Immature natural killer cell (primary cell): ENCODE measurements at regions not wholly inside any gene's neighbourhood (a gene's known extent, or its start where the extent isn't known, plus 50 kb on each side); places are given as distances from the start of the nearest gene placed in this dataset.

Experiments used
- DNase-seq, 3 donors: peaks; one replicate each; pipeline ENCODE4 v3.0.0; 2022; ENCODE audit warnings: mixed read lengths in 1 of 3
- H3K27ac Mint-ChIP-seq, 6 donors: one replicate each; pipeline ENCODE4 v1.8.0; 2020; ENCODE audit warnings: mixed read lengths in 6 of 6, mild to moderate bottlenecking in 5 of 6, inconsistent platforms in 4 of 6, moderate library complexity in 3 of 6
- H3K27me3 Mint-ChIP-seq, 3 donors: one replicate each; pipeline ENCODE4 v1.8.0; 2020 to 2021; ENCODE audit warnings: low read depth in 3 of 3, mild to moderate bottlenecking in 3 of 3, mixed read lengths in 3 of 3, moderate library complexity in 3 of 3, inconsistent platforms in 1 of 3
- H3K36me3 Mint-ChIP-seq, 3 donors: one replicate each; pipeline ENCODE4 v1.8.0; 2020; ENCODE audit warnings: mixed read lengths in 3 of 3, inconsistent platforms in 2 of 3, mild to moderate bottlenecking in 2 of 3
- H3K4me1 Mint-ChIP-seq, 2 donors: one replicate each; pipeline ENCODE4 v1.8.0; 2020; ENCODE audit warnings: inconsistent platforms in 2 of 2, mild to moderate bottlenecking in 2 of 2, mixed read lengths in 2 of 2, moderate library complexity in 1 of 2
- H3K4me3 Mint-ChIP-seq, 5 donors: one replicate each; pipeline ENCODE4 v1.8.0; 2020; ENCODE audit warnings: mild to moderate bottlenecking in 5 of 5, mixed read lengths in 5 of 5, inconsistent platforms in 3 of 5, moderate library complexity in 3 of 5
- H3K9me3 Mint-ChIP-seq, 6 donors: one replicate each; pipeline ENCODE4 v1.8.0; 2020; ENCODE audit warnings: mild to moderate bottlenecking in 6 of 6, mixed read lengths in 6 of 6, inconsistent platforms in 4 of 6, moderate library complexity in 3 of 6

GRCh38 chr22:27358096-27358870, 443.3 kb downstream of the MN1 start:
- H3K36me3 Mint-ChIP-seq: no peaks in the 10 kb centered on the region

GRCh38 chr22:27370269-27370668, 431.3 kb downstream of the MN1 start:
- Mint-ChIP-seq H3K27me3 (peaks cover 1 to 14% (median 5%) of the 10 kb centered on the region in 3 donors), H3K9me3 (peaks cover 0 to 1% (median 0%) of the 10 kb centered on the region in 6 donors), H3K27ac (no peak overlapping the region), H3K36me3 (no peaks in the 10 kb centered on the region), H3K4me1 (no peaks in the 10 kb centered on the region), H3K4me3 (no peak overlapping the region)
- no peak for DNase-seq

More at GRCh38 chr22:27358096-27358870, 443.3 kb downstream of the MN1 start:
- Mint-ChIP-seq H3K4me3 (no peak overlapping the region), H3K4me1 (no peaks in the 10 kb centered on the region), H3K9me3 (peaks cover 0 to 18% (median 4%) of the 10 kb centered on the region in 6 donors), H3K27ac (no peak overlapping the region), H3K27me3 (peaks cover 2 to 9% (median 7%) of the 10 kb centered on the region in 3 donors)
- no peak for DNase-seq

- H3K27me3 Mint-ChIP-seq: peaks cover 0 to 17% (median 5%) of the 10 kb centered on the region in 3 donors
- DNase-seq: no peak
- H3K9me3 Mint-ChIP-seq: peaks cover 0 to 1% (median 0%) of the 10 kb centered on the region in 6 donors
- H3K27ac Mint-ChIP-seq: no peak overlapping the region
- H3K36me3 Mint-ChIP-seq: no peaks in the 10 kb centered on the region
- H3K4me3 Mint-ChIP-seq: no peak overlapping the region
- no peaks in the 10 kb centered on the region for H3K4me1 Mint-ChIP-seq
Measured at GRCh38 chr22:27370987-27371386, 430.6 kb downstream of the MN1 start.

GRCh38 chr22:27372364-27372763, 429.2 kb downstream of the MN1 start:
- H3K4me1 Mint-ChIP-seq: no peaks in the 10 kb centered on the region
- peaks cover 0 to 1% (median 0%) of the 10 kb centered on the region in 6 donors for H3K9me3 Mint-ChIP-seq
- H3K36me3 Mint-ChIP-seq: no peaks in the 10 kb centered on the region
- DNase-seq: no peak
- H3K4me3 Mint-ChIP-seq: no peak overlapping the region
- peaks cover 0 to 15% (median 2%) of the 10 kb centered on the region in 3 donors for H3K27me3 Mint-ChIP-seq
- no peak overlapping the region for H3K27ac Mint-ChIP-seq

- H3K27me3 Mint-ChIP-seq: peaks cover 0 to 15% (median 2%) of the 10 kb centered on the region in 3 donors
- no peaks in the 10 kb centered on the region for H3K36me3 Mint-ChIP-seq
- no peaks in the 10 kb centered on the region for H3K4me1 Mint-ChIP-seq
- no peak overlapping the region for H3K27ac Mint-ChIP-seq
- H3K4me3 Mint-ChIP-seq: no peak overlapping the region
- H3K9me3 Mint-ChIP-seq: no peaks in the 10 kb centered on the region
- DNase-seq: no peak
Measured at GRCh38 chr22:27372969-27373670, 428.4 kb downstream of the MN1 start.

- no peaks in the 10 kb centered on the region for H3K9me3 Mint-ChIP-seq
- H3K4me3 Mint-ChIP-seq: no peak overlapping the region
- peaks cover 0 to 4% (median 4%) of the 10 kb centered on the region in 3 donors for H3K27me3 Mint-ChIP-seq
- no peaks in the 10 kb centered on the region for H3K4me1 Mint-ChIP-seq
- H3K36me3 Mint-ChIP-seq: no peaks in the 10 kb centered on the region
- no peak for DNase-seq
- H3K27ac Mint-ChIP-seq: no peak overlapping the region
Measured at GRCh38 chr22:27377501-27378295, 423.9 kb downstream of the MN1 start.

GRCh38 chr22:27378311-27378800, 423.2 kb downstream of the MN1 start:
- Mint-ChIP-seq H3K27me3 (peaks cover 0 to 4% (median 4%) of the 10 kb centered on the region in 3 donors), H3K4me1 (no peaks in the 10 kb centered on the region), H3K4me3 (no peak overlapping the region), H3K9me3 (no peaks in the 10 kb centered on the region), H3K36me3 (no peaks in the 10 kb centered on the region), H3K27ac (no peak overlapping the region)
- DNase-seq: no peak

- DNase-seq: no peak
- Mint-ChIP-seq H3K36me3 (no peaks in the 10 kb centered on the region), H3K4me1 (no peaks in the 10 kb centered on the region), H3K9me3 (no peaks in the 10 kb centered on the region), H3K4me3 (no peak overlapping the region), H3K27ac (no peak overlapping the region), H3K27me3 (peaks cover 0 to 4% (median 4%) of the 10 kb centered on the region in 3 donors)
Measured at GRCh38 chr22:27378995-27379394, 422.6 kb downstream of the MN1 start.

GRCh38 chr22:27380855-27381254, 420.7 kb downstream of the MN1 start:
- H3K4me1 Mint-ChIP-seq: no peaks in the 10 kb centered on the region
- DNase-seq: no peak
- no peak overlapping the region for H3K4me3 Mint-ChIP-seq
- H3K9me3 Mint-ChIP-seq: no peaks in the 10 kb centered on the region
- H3K36me3 Mint-ChIP-seq: no peaks in the 10 kb centered on the region
- peaks cover 0 to 4% (median 0%) of the 10 kb centered on the region in 3 donors for H3K27me3 Mint-ChIP-seq
- H3K27ac Mint-ChIP-seq: no peak overlapping the region

GRCh38 chr22:27381552-27381951, 420.0 kb downstream of the MN1 start:
- H3K4me1 Mint-ChIP-seq: no peaks in the 10 kb centered on the region
- H3K36me3 Mint-ChIP-seq: no peaks in the 10 kb centered on the region
- no peaks in the 10 kb centered on the region for H3K9me3 Mint-ChIP-seq
- H3K4me3 Mint-ChIP-seq: no peak overlapping the region
- no peak for DNase-seq
- H3K27ac Mint-ChIP-seq: no peak overlapping the region
- peaks cover 0 to 4% (median 0%) of the 10 kb centered on the region in 3 donors for H3K27me3 Mint-ChIP-seq

- H3K27me3 Mint-ChIP-seq: peaks cover 0 to 4% (median 0%) of the 10 kb centered on the region in 3 donors
- H3K27ac Mint-ChIP-seq: no peak overlapping the region
- H3K4me3 Mint-ChIP-seq: no peak overlapping the region
- no peaks in the 10 kb centered on the region for H3K4me1 Mint-ChIP-seq
- no peaks in the 10 kb centered on the region for H3K36me3 Mint-ChIP-seq
- DNase-seq: no peak
- no peaks in the 10 kb centered on the region for H3K9me3 Mint-ChIP-seq
Measured at GRCh38 chr22:27381960-27382742, 419.4 kb downstream of the MN1 start.

- no peak for DNase-seq
- H3K9me3 Mint-ChIP-seq: no peaks in the 10 kb centered on the region
- H3K4me1 Mint-ChIP-seq: no peaks in the 10 kb centered on the region
- H3K36me3 Mint-ChIP-seq: no peaks in the 10 kb centered on the region
- H3K4me3 Mint-ChIP-seq: no peak overlapping the region
- peaks cover 0 to 4% (median 0%) of the 10 kb centered on the region in 3 donors for H3K27me3 Mint-ChIP-seq
- no peak overlapping the region for H3K27ac Mint-ChIP-seq
Measured at GRCh38 chr22:27382947-27383346, 418.6 kb downstream of the MN1 start.

- no peak overlapping the region for H3K27ac Mint-ChIP-seq
- no peaks in the 10 kb centered on the region for H3K4me1 Mint-ChIP-seq
- H3K4me3 Mint-ChIP-seq: no peak overlapping the region
- no peaks in the 10 kb centered on the region for H3K36me3 Mint-ChIP-seq
- H3K9me3 Mint-ChIP-seq: no peaks in the 10 kb centered on the region
- DNase-seq: no peak
- H3K27me3 Mint-ChIP-seq: peaks cover 0 to 4% (median 0%) of the 10 kb centered on the region in 3 donors
Measured at GRCh38 chr22:27383896-27384295, 417.7 kb downstream of the MN1 start.
